ENCODE measurements at regions not wholly inside any gene's neighbourhood (a gene's known extent, or its start where the extent isn't known, plus 50 kb on each side); places are given as distances from the start of the nearest gene placed in this dataset.

DNA sequence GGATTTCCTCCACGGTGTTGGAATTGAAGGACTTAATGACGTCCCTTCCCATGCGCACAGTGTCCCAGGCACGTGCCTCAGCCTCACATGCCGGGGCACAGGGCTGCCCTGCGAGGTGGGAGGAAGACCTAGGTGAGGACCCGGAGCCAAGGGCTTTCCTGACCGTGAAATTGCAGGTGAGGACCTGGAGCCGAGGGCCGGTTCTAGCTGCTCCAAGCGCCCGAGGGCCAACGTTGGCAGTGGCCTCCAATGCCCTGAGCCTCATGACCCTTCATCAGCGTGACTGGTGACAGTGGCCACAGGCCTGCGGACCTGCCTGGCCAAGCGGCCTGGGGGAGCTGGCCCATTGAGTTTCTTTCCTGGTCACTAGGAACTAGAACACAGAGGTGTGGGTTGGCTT is 338.2 kb upstream of the MYT1L start:
- Histone ChIP-seq H3K27ac (ENCODE audit: low read depth in 1 of 2, low read length in 2 of 2) (no peak overlapping the region), H3K36me3 (ENCODE audit: insufficient read depth, low read length) (no peaks in the 10 kb centered on the region), H3K27me3 (ENCODE audit: control insufficient read depth in 1 of 2, insufficient read depth in 2 of 2, low read length in 2 of 2) (no peaks in the 10 kb centered on the region), H3K9me3 (ENCODE audit: control insufficient read depth in 1 of 2, insufficient read depth in 1 of 2, low read length in 2 of 2) (peaks cover 0 to 16% of the 10 kb centered on the region in 2 experiments), H3K4me1 (ENCODE audit: insufficient read depth, low read length) (no peaks in the 10 kb centered on the region), H3K4me3 (ENCODE audit: low read length) (no peak overlapping the region)
- no peaks in the 10 kb centered on the region for H3K4me1 Mint-ChIP-seq (ENCODE audit: low read depth)
- TF ChIP-seq, protein P1, sequence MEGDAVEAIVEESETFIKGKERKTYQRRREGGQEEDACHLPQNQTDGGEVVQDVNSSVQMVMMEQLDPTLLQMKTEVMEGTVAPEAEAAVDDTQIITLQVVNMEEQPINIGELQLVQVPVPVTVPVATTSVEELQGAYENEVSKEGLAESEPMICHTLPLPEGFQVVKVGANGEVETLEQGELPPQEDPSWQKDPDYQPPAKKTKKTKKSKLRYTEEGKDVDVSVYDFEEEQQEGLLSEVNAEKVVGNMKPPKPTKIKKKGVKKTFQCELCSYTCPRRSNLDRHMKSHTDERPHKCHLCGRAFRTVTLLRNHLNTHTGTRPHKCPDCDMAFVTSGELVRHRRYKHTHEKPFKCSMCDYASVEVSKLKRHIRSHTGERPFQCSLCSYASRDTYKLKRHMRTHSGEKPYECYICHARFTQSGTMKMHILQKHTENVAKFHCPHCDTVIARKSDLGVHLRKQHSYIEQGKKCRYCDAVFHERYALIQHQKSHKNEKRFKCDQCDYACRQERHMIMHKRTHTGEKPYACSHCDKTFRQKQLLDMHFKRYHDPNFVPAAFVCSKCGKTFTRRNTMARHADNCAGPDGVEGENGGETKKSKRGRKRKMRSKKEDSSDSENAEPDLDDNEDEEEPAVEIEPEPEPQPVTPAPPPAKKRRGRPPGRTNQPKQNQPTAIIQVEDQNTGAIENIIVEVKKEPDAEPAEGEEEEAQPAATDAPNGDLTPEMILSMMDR (IDR thresholded peaks at IDR 0.05): no peak
- ATAC-seq (ENCODE audit: poor library complexity) (no peak), DNase-seq (no peak)
- no peak overlapping the region for H3K4me3 Mint-ChIP-seq
- POLR2A ChIA-PET: no interaction called here
- CTCF ChIA-PET: no interaction called here
- no peak overlapping the region for H3K27ac Mint-ChIP-seq
- H3K9me3 Mint-ChIP-seq: no peaks in the 10 kb centered on the region
- no peaks in the 10 kb centered on the region for H3K36me3 Mint-ChIP-seq (ENCODE audit: low read depth)
- intact Hi-C loops (cut with DNase I, micrococcal nuclease): no loop called here
- H3K27me3 Mint-ChIP-seq: no peaks in the 10 kb centered on the region

DNA sequence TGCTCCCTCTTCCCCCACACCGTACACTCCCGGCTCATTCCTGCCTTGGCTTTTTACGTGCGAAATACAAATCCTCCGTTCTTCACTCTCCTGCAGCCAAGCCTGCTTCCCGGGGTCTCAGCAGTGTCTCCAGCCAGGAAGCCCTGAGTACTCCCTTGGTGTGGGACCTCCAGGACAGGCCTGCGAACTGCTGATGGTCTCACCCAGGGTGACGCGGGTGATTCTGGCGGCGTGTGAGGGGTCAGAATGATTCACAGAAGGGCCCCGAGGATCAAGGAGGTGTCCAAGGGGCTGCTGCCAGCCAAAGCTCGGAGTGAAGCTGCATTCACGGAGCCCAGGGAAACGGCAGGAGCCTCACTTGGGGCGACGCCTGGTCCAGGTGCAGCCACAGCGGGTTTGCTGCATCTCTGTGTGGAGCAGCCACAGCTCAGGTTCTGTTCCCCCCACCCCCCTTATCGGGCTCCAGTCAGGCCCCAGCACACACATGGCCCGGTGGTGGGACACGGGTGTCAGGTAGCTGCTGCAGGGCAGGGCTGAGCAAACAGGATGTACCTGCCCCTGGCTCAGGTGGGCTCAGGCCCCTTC is 337.7 kb upstream of the MYT1L start:
- POLR2A ChIA-PET: no interaction called here
- CTCF ChIA-PET: no interaction called here
- Histone ChIP-seq H3K9me3 (ENCODE audit: control insufficient read depth in 1 of 2, insufficient read depth in 1 of 2, low read length in 2 of 2) (peaks cover 0 to 16% of the 10 kb centered on the region in 2 experiments), H3K27me3 (ENCODE audit: control insufficient read depth in 1 of 2, insufficient read depth in 2 of 2, low read length in 2 of 2) (no peaks in the 10 kb centered on the region), H3K4me1 (ENCODE audit: insufficient read depth, low read length) (no peaks in the 10 kb centered on the region), H3K4me3 (ENCODE audit: low read length) (no peak overlapping the region), H3K36me3 (ENCODE audit: insufficient read depth, low read length) (no peaks in the 10 kb centered on the region), H3K27ac (ENCODE audit: low read depth in 1 of 2, low read length in 2 of 2) (no peak overlapping the region)
- DNase-seq (no peak), ATAC-seq (ENCODE audit: poor library complexity) (no peak)
- intact Hi-C loops (cut with DNase I, micrococcal nuclease): no loop called here
- Mint-ChIP-seq H3K9me3 (no peaks in the 10 kb centered on the region), H3K4me3 (no peak overlapping the region), H3K36me3 (ENCODE audit: low read depth) (no peaks in the 10 kb centered on the region), H3K4me1 (ENCODE audit: low read depth) (no peaks in the 10 kb centered on the region), H3K27ac (no peak overlapping the region), H3K27me3 (no peaks in the 10 kb centered on the region)
- TF ChIP-seq, protein P1 (IDR thresholded peaks at IDR 0.05): no peak

DNA sequence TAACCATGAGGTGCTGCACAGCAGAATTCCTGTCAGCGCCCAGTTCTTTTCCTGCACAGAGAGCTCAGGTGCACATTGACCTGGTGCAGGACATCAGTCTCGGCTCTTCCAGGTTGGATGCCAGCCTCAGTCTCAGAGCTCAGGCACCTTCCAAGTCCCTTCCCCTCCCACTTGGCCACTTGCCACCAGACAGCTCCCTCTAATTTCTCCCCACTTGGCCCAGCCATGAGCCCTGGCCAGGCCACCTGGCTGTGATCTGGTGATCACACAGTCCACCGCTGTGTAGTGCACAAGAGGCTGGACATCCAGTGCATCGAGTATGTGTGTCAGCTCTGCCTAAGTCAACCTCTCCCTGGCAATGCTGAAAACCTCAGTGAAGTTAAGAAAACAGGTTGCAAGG is 336.6 kb upstream of the MYT1L start:
- Histone ChIP-seq H3K4me1 (ENCODE audit: insufficient read depth, low read length) (no peaks in the 10 kb centered on the region), H3K9me3 (ENCODE audit: control insufficient read depth in 1 of 2, insufficient read depth in 1 of 2, low read length in 2 of 2) (peaks cover 0 to 16% of the 10 kb centered on the region in 2 experiments), H3K36me3 (ENCODE audit: insufficient read depth, low read length) (no peaks in the 10 kb centered on the region), H3K27ac (ENCODE audit: low read depth in 1 of 2, low read length in 2 of 2) (no peak overlapping the region), H3K27me3 (ENCODE audit: control insufficient read depth in 1 of 2, insufficient read depth in 2 of 2, low read length in 2 of 2) (no peaks in the 10 kb centered on the region), H3K4me3 (ENCODE audit: low read length) (no peak overlapping the region)
- H3K27ac Mint-ChIP-seq: no peak overlapping the region
- ChIA-PET POLR2A (no interaction called here), CTCF (no interaction called here)
- ATAC-seq (ENCODE audit: poor library complexity) (no peak), DNase-seq (no peak)
- no peak overlapping the region for H3K4me3 Mint-ChIP-seq
- no peaks in the 10 kb centered on the region for H3K9me3 Mint-ChIP-seq
- TF ChIP-seq, protein P1 (IDR thresholded peaks at IDR 0.05): no peak
- no peaks in the 10 kb centered on the region for H3K27me3 Mint-ChIP-seq
- H3K36me3 Mint-ChIP-seq (ENCODE audit: low read depth): no peaks in the 10 kb centered on the region
- no peaks in the 10 kb centered on the region for H3K4me1 Mint-ChIP-seq (ENCODE audit: low read depth)
- intact Hi-C loops (cut with DNase I, micrococcal nuclease): no loop called here

Measured in CD4-positive, alpha-beta T cell (primary cell).